NCI-H774 (cell line): ENCODE measurements at regions not wholly inside any gene's neighbourhood (a gene's known extent, or its start where the extent isn't known, plus 50 kb on each side); places are given as distances from the start of the nearest gene placed in this dataset.

Source experiments
- DNase-seq: peaks from one replicate; lab custom pipeline; 2025; lab: John Stamatoyannopoulos, UW

- no peak for DNase-seq
These were observed 357.5 kb downstream of the FSCB start for GRCh38 chr14:44149597-44149996.

- no peak for DNase-seq
These were observed 365.1 kb downstream of the FSCB start for GRCh38 chr14:44142006-44142405.

GRCh38 chr14:44135972-44136371 lies 371.1 kb downstream of the FSCB start:
- DNase-seq, result no peak

- DNase-seq, result no peak
These were observed 375.2 kb downstream of the FSCB start for GRCh38 chr14:44131861-44132260.

DNA sequence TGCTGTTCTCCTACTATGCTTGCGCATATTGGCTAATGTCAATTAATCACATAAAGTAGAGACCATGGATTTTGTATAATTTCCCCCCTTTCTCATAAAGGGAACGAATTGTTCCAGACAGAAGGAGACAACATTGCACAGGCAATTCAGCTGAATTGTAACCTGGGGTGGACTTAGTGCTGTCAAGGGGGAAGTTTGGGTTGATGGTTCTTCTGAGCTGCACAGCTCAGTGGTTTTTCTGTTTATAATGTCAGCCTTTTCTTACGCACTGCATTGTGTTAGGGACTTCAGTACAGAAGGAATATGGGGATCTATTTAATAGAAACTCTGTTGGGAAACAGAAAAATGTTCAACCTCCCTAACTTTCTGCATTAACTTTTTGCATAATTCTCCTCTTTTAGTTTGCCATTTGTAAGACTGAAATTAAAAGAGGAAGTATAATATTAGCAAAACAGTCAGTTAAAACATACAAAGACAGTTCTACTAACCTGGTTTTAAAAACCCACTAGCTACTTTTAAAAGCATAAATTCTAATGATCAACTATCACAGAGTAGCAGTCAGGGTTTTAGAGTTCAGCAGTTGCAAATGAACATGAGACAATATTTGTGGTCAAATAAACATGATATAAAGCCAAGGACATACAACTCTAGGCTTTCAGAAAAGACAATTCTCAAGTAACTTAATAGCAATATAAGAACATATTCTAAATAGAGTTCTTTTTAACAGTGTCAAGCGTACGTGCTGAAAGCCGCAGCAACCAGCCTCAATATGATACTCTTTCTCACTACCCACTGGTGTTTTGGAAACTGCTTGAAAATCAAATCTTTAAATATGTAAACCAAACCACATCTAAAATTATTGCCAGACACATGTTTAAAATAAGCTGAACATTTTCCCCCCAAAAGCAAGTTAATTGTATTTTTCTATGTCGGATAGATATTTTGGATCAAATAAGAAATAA lies 393.0 kb downstream of the FSCB start:
- DNase-seq, result no peak

- no peak for DNase-seq
These were observed 394.2 kb downstream of the FSCB start for GRCh38 chr14:44112774-44113460.

DNA sequence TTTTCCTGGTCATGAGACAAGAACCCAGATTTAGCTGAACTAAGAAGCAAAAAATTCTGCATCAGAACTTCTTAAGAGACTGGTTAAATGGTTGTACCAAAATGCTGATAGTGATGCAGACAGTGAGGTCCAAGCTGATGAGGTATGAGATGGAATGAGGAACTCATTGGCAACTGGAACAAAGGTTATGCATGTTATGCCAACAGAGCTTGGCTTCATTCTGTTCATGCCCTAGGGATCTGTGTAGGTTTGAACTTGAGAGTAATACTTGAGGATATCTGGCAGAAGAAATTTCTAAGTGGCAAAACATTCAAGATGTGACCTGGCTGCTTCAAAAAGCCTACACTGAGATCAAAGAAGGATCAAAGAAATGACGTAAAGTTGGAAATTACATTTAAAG lies 398.0 kb downstream of the FSCB start:
- no peak for DNase-seq

DNA sequence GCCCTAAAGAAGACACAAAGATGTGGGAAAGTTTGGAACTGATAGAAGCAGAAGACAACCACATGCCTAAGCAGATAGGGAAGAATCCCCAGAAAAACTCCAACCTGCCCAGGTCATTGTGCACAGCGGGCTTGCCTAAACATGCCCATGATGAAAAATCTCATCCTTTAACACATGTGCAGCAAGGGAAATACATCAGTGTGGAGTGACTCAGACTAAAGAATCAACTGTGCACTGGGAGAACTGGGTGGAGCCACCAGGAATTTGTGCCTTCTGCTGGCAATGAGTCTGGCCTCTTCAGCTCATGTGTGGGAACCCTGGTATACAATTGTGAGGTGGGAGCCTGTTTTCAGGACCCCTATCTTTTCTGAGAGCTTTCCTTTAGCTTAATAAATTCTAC lies 398.5 kb downstream of the FSCB start:
- no peak for DNase-seq

DNA sequence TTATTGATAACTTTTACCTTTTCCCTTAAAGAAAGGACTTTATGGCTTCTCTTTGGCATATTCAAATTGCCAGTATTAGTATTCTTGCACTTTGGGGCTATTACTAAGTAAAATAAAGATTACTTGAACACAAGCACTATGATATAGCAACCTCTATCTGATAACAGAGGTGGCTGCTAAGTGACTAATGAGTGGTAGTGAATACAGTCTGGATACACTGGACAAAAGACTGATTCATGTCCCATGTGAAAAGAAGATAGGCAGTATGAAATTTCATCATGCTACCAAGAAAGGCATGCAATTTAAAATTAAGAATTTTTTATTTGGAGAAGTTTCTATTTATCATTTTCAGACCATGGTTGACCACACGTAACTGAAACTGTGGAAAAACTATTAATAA lies 399.9 kb downstream of the FSCB start:
- no peak for DNase-seq

GRCh38 chr14:44099743-44100488 lies 407.2 kb downstream of the FSCB start:
- DNase-seq, result no peak

DNA sequence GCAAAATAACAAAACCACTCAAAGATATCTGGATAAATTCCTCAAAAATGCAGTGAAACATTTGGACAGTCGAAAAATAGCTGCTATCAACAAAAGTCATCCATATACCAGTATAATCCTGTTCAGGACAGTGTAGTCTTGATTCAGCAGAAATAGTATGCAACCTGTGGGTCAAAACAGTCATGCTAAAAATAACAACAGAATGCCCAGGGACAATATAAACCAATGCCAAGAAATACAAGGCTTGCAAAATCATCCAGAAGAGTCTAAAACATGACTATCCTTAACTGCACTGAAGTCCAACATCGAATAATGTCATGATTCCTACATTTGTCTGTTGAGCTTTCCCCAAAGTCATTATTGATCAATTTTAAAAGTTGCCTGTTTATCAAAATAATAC lies 425.9 kb downstream of the FSCB start:
- no peak for DNase-seq

GRCh38 chr14:44070046-44070445 lies 437.0 kb downstream of the FSCB start:
- no peak for DNase-seq

DNA sequence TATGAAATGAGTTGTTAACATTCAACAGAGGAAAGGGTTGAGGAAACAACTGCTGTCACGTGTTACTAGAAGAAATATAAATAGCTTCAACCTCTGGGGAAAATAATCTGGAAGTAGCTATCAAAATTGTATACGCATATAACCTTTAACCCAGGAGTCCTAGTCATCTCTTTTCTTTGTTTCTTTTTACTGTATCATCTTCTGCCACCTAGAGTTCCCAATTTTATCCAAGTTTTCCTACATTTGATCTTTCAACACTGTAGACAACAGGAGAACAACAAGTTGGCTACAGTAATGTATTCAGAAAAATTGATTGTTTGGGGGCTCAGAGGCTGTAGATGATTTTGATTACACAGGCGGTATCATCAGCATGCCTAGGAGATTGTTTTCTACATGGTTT lies 453.7 kb downstream of the FSCB start:
- no peak for DNase-seq

GRCh38 chr14:44041700-44042099 lies 465.4 kb downstream of the FSCB start:
- DNase-seq, result no peak

GRCh38 chr14:44040561-44040960 lies 466.5 kb downstream of the FSCB start:
- no peak for DNase-seq

GRCh38 chr14:44036248-44036647 lies 470.8 kb downstream of the FSCB start:
- no peak for DNase-seq

DNA sequence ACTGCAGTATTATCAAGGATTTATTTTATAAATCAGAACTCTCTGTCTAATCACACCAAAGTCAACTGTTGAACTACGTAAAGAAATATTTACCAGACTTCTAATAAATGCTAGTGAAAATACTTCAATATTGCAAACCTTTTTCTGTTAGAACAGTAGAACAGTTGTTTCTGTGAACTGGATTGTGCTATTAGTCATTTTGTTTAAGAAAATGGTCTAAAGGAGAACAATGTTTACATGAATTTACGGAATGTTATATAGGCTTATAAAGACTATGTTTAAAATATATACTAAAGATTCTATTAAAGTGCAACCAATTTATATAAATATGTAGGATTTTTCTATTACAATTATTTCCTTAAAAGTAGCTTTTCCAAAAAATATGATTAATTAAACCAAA lies 471.4 kb downstream of the FSCB start:
- no peak for DNase-seq

GRCh38 chr14:44030831-44031383 lies 476.2 kb downstream of the FSCB start:
- no peak for DNase-seq

DNA sequence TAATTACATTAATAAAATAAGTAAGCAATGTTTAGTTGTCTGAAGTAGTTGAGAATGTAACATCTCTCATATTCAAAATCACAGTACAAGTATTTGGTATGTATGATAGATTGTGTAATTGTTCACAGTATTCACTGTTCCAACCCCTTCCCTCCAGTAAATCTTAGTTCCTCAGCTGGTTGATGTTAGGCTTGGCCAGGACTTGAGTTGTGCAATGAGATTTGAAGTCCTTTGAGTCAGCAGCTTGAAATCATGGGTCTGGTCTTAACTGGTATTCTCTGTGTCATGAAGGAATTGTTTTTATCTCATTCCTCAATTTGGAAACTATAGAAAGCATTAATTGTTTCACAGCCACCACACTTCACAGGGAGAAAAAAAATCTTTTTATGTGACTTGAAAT lies 477.1 kb downstream of the FSCB start:
- no peak for DNase-seq

GRCh38 chr14:44027397-44027796 lies 479.7 kb downstream of the FSCB start:
- no peak for DNase-seq

- no peak for DNase-seq
These were observed 496.5 kb downstream of the FSCB start for GRCh38 chr14:44010595-44010994.

DNA sequence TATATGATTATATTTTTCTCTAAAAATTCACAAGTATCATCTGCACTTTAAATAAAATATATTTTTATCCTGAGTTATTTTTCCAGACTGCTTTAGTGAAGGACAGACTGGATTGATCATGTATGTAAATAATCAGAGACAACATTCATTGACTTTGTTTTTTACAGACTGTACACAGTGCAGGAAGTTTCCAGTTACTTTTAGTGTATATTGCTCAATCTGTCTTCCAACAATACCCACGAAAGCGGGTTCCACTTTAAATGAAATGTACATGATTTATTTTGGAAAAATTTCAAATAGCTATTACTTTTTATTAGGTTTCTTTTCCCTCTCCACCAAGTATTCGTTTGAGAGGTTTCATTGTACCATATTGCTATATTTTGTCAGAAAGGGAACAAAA lies 497.0 kb downstream of the FSCB start:
- DNase-seq, result no peak
